IgD-negative memory B cell (primary cell): ENCODE measurements at regions not wholly inside any gene's neighbourhood (a gene's known extent, or its start where the extent isn't known, plus 50 kb on each side); places are given as distances from the start of the nearest gene placed in this dataset.
"Not testable (repeated sequence)": the region's sequence is repeated elsewhere in the genome, so short reads cannot be mapped to it uniquely, and the experiment has no call there.

ENCODE experiments used
- H3K27ac Mint-ChIP-seq, 3 donors: one replicate each; pipeline ENCODE4 v1.8.0; 2020 to 2022; ENCODE audit warnings: mild to moderate bottlenecking in 3 of 3, mixed read lengths in 3 of 3, moderate library complexity in 1 of 3
- H3K27me3 Mint-ChIP-seq: one replicate; pipeline ENCODE4 v1.8.0; 2021; ENCODE audit warnings: mixed read lengths
- H3K36me3 Mint-ChIP-seq: one replicate; pipeline ENCODE4 v1.8.0; 2020; ENCODE audit warnings: mild to moderate bottlenecking, mixed read lengths
- H3K4me1 Mint-ChIP-seq, 3 donors: one replicate each; pipeline ENCODE4 v1.8.0; 2020 to 2022; ENCODE audit warnings: mixed read lengths in 3 of 3, mild to moderate bottlenecking in 1 of 3
- H3K4me3 Mint-ChIP-seq, 4 donors: one replicate each; pipeline ENCODE4 v1.8.0; 2020 to 2022; ENCODE audit warnings: mild to moderate bottlenecking in 4 of 4, mixed read lengths in 4 of 4, moderate library complexity in 3 of 4
- H3K9me3 Mint-ChIP-seq, 3 donors: one replicate each; pipeline ENCODE4 v1.8.0; 2020 to 2021; ENCODE audit warnings: mixed read lengths in 3 of 3, mild to moderate bottlenecking in 1 of 3

- Mint-ChIP-seq H3K4me1 (no peaks in the 10 kb centered on the region), H3K36me3 (no peaks in the 10 kb centered on the region), H3K27ac (no peak overlapping the region), H3K27me3 (no peaks in the 10 kb centered on the region), H3K9me3 (peaks cover 0 to 5% (median 2%) of the 10 kb centered on the region in 3 donors), H3K4me3 (no peak overlapping the region)
These were observed 708.9 kb downstream of the RFPL4B start for GRCh38 chr6:113055998-113056397.

GRCh38 chr6:113057567-113058053, 710.5 kb downstream of the RFPL4B start:
- peaks cover 0 to 5% (median 2%) of the 10 kb centered on the region in 3 donors for H3K9me3 Mint-ChIP-seq
- H3K27me3 Mint-ChIP-seq: no peaks in the 10 kb centered on the region
- H3K4me1 Mint-ChIP-seq: no peaks in the 10 kb centered on the region
- no peaks in the 10 kb centered on the region for H3K36me3 Mint-ChIP-seq
- H3K27ac Mint-ChIP-seq: no peak overlapping the region
- H3K4me3 Mint-ChIP-seq: no peak overlapping the region

- H3K27ac Mint-ChIP-seq: no peak overlapping the region
- H3K36me3 Mint-ChIP-seq: no peaks in the 10 kb centered on the region
- H3K27me3 Mint-ChIP-seq: no peaks in the 10 kb centered on the region
- H3K4me1 Mint-ChIP-seq: no peaks in the 10 kb centered on the region
- peaks cover 0 to 5% (median 2%) of the 10 kb centered on the region in 3 donors for H3K9me3 Mint-ChIP-seq
- H3K4me3 Mint-ChIP-seq: no peak overlapping the region
These were observed 713.5 kb downstream of the RFPL4B start for GRCh38 chr6:113060664-113061063.

GRCh38 chr6:113065611-113066010, 718.5 kb downstream of the RFPL4B start:
- H3K27ac Mint-ChIP-seq: no peak overlapping the region
- no peaks in the 10 kb centered on the region for H3K27me3 Mint-ChIP-seq
- H3K4me3 Mint-ChIP-seq: no peak overlapping the region
- no peaks in the 10 kb centered on the region for H3K9me3 Mint-ChIP-seq
- no peaks in the 10 kb centered on the region for H3K36me3 Mint-ChIP-seq
- no peaks in the 10 kb centered on the region for H3K4me1 Mint-ChIP-seq

- no peak overlapping the region for H3K27ac Mint-ChIP-seq
- H3K4me1 Mint-ChIP-seq: no peaks in the 10 kb centered on the region
- H3K4me3 Mint-ChIP-seq: no peak overlapping the region
- H3K27me3 Mint-ChIP-seq: no peaks in the 10 kb centered on the region
- H3K9me3 Mint-ChIP-seq: no peaks in the 10 kb centered on the region
- no peaks in the 10 kb centered on the region for H3K36me3 Mint-ChIP-seq
These were observed 720.6 kb downstream of the RFPL4B start for GRCh38 chr6:113067612-113068275.

GRCh38 chr6:113068570-113068969, 721.4 kb downstream of the RFPL4B start:
- H3K27me3 Mint-ChIP-seq: no peaks in the 10 kb centered on the region
- no peaks in the 10 kb centered on the region for H3K36me3 Mint-ChIP-seq
- no peak overlapping the region for H3K27ac Mint-ChIP-seq
- no peak overlapping the region for H3K4me3 Mint-ChIP-seq
- no peaks in the 10 kb centered on the region for H3K9me3 Mint-ChIP-seq
- H3K4me1 Mint-ChIP-seq: no peaks in the 10 kb centered on the region

GRCh38 chr6:113070681-113071080, 723.6 kb downstream of the RFPL4B start:
- not testable (repeated sequence) for H3K36me3 Mint-ChIP-seq, H3K9me3 Mint-ChIP-seq, H3K27me3 Mint-ChIP-seq, H3K4me3 Mint-ChIP-seq, H3K27ac Mint-ChIP-seq, H3K4me1 Mint-ChIP-seq

- H3K36me3 Mint-ChIP-seq: no peaks in the 10 kb centered on the region
- H3K9me3 Mint-ChIP-seq: no peaks in the 10 kb centered on the region
- H3K27me3 Mint-ChIP-seq: peaks cover 4% of the 10 kb centered on the region
- no peak overlapping the region for H3K4me3 Mint-ChIP-seq
- H3K4me1 Mint-ChIP-seq: peaks cover 0 to 2% (median 0%) of the 10 kb centered on the region in 3 donors
- H3K27ac Mint-ChIP-seq: no peak overlapping the region
These were observed 726.6 kb downstream of the RFPL4B start for GRCh38 chr6:113073611-113074191.

GRCh38 chr6:113076116-113076515, 729.0 kb downstream of the RFPL4B start:
- peaks cover 4% of the 10 kb centered on the region for H3K27me3 Mint-ChIP-seq
- H3K4me3 Mint-ChIP-seq: no peak overlapping the region
- no peaks in the 10 kb centered on the region for H3K36me3 Mint-ChIP-seq
- H3K9me3 Mint-ChIP-seq: no peaks in the 10 kb centered on the region
- H3K27ac Mint-ChIP-seq: no peak overlapping the region
- peaks cover 0 to 2% (median 0%) of the 10 kb centered on the region in 3 donors for H3K4me1 Mint-ChIP-seq

GRCh38 chr6:113076816-113077215, 729.7 kb downstream of the RFPL4B start:
- no peaks in the 10 kb centered on the region for H3K36me3 Mint-ChIP-seq
- no peaks in the 10 kb centered on the region for H3K9me3 Mint-ChIP-seq
- H3K27me3 Mint-ChIP-seq: peaks cover 4% of the 10 kb centered on the region
- H3K4me3 Mint-ChIP-seq: no peak overlapping the region
- H3K4me1 Mint-ChIP-seq: peaks cover 0 to 2% (median 0%) of the 10 kb centered on the region in 3 donors
- H3K27ac Mint-ChIP-seq: no peak overlapping the region

GRCh38 chr6:113077794-113078193, 730.7 kb downstream of the RFPL4B start:
- no peak overlapping the region for H3K27ac Mint-ChIP-seq
- no peak overlapping the region for H3K4me3 Mint-ChIP-seq
- peaks cover 0 to 2% (median 0%) of the 10 kb centered on the region in 3 donors for H3K4me1 Mint-ChIP-seq
- H3K36me3 Mint-ChIP-seq: no peaks in the 10 kb centered on the region
- H3K27me3 Mint-ChIP-seq: peaks cover 4% of the 10 kb centered on the region
- H3K9me3 Mint-ChIP-seq: no peaks in the 10 kb centered on the region

GRCh38 chr6:113078791-113079190, 731.7 kb downstream of the RFPL4B start:
- H3K9me3 Mint-ChIP-seq: no peaks in the 10 kb centered on the region
- peaks cover 4% of the 10 kb centered on the region for H3K27me3 Mint-ChIP-seq
- H3K36me3 Mint-ChIP-seq: no peaks in the 10 kb centered on the region
- no peak overlapping the region for H3K27ac Mint-ChIP-seq
- peaks cover 0 to 2% (median 0%) of the 10 kb centered on the region in 3 donors for H3K4me1 Mint-ChIP-seq
- H3K4me3 Mint-ChIP-seq: no peak overlapping the region

- Mint-ChIP-seq H3K27ac (no peak overlapping the region), H3K36me3 (no peaks in the 10 kb centered on the region), H3K27me3 (no peaks in the 10 kb centered on the region), H3K4me1 (no peaks in the 10 kb centered on the region), H3K9me3 (no peaks in the 10 kb centered on the region), H3K4me3 (no peak overlapping the region)
These were observed 735.6 kb downstream of the RFPL4B start for GRCh38 chr6:113082745-113083144.

GRCh38 chr6:113083947-113084346, 736.8 kb downstream of the RFPL4B start:
- H3K9me3 Mint-ChIP-seq: no peaks in the 10 kb centered on the region
- H3K27me3 Mint-ChIP-seq: no peaks in the 10 kb centered on the region
- no peak overlapping the region for H3K4me3 Mint-ChIP-seq
- H3K27ac Mint-ChIP-seq: no peak overlapping the region
- H3K36me3 Mint-ChIP-seq: no peaks in the 10 kb centered on the region
- H3K4me1 Mint-ChIP-seq: no peaks in the 10 kb centered on the region

- Mint-ChIP-seq H3K36me3 (no peaks in the 10 kb centered on the region), H3K4me1 (no peaks in the 10 kb centered on the region)
These were observed 741.9 kb downstream of the RFPL4B start for GRCh38 chr6:113089056-113089455.

GRCh38 chr6:113092795-113093194, 745.7 kb downstream of the RFPL4B start:
- no peak overlapping the region for H3K4me3 Mint-ChIP-seq
- no peaks in the 10 kb centered on the region for H3K9me3 Mint-ChIP-seq
- no peaks in the 10 kb centered on the region for H3K36me3 Mint-ChIP-seq
- H3K27me3 Mint-ChIP-seq: peaks cover 3% of the 10 kb centered on the region
- H3K4me1 Mint-ChIP-seq: no peaks in the 10 kb centered on the region
- no peak overlapping the region for H3K27ac Mint-ChIP-seq

More at GRCh38 chr6:113089056-113089455, 741.9 kb downstream of the RFPL4B start:
- H3K27me3 Mint-ChIP-seq: peaks cover 3% of the 10 kb centered on the region
- no peaks in the 10 kb centered on the region for H3K9me3 Mint-ChIP-seq
- H3K4me3 Mint-ChIP-seq: no peak overlapping the region
- no peak overlapping the region for H3K27ac Mint-ChIP-seq
